ENCODE measurements at regions not wholly inside any gene's neighbourhood (a gene's known extent, or its start where the extent isn't known, plus 50 kb on each side); places are given as distances from the start of the nearest gene placed in this dataset.

DNA sequence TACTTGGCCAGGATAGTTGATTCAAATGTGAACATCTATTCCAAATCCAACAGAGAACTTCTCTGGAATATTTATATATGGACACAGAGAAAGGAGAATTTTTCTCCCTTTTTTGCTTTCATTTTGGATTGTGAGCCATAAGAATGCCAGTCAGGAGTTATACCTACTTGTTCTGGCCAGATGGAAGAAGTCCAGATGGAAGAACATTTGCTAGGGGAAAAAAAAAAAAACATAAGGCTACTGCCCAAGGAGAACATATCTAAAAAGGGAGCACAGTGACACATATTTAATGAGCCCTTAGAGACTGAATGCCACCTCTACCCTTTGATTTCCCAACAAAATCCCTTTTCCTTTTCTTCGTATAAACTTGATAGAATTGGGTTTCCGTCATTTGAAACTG, 61.7 kb upstream of the PPP2R2B start:
- H3K27ac ChIP-seq (ENCODE audit: low read depth, low read length) = no peak overlapping the region
- no peaks in the 10 kb centered on the region for H3K9me3 ChIP-seq (ENCODE audit: control insufficient read depth in 2 of 3, low read length in 3 of 3)
- Mint-ChIP-seq H3K4me1 (no peaks in the 10 kb centered on the region), H3K4me3 (no peak overlapping the region), H3K27me3 (peaks cover 0 to 6% (median 0%) of the 10 kb centered on the region in 5 donors), H3K36me3 (no peaks in the 10 kb centered on the region), H3K27ac (no peak overlapping the region), H3K9me3 (no peaks in the 10 kb centered on the region)
- ATAC-seq = no peak
- CTCF ChIA-PET = interaction anchor here (1.1 kb wide), 1 partner anchor 10 kb away, joined by 3 read pairs; no protein-coding TSS in a partner anchor
- POLR2A ChIA-PET = no interaction called here
- DNase-seq = no peak
- no peaks in the 10 kb centered on the region for H3K4me1 ChIP-seq (ENCODE audit: control insufficient read depth in 2 of 2, insufficient read depth in 2 of 2, low read length in 2 of 2)
- no peak overlapping the region for H3K4me3 ChIP-seq (ENCODE audit: low read length)
- intact Hi-C loops (cut with micrococcal nuclease) = no loop called here
- no peaks in the 10 kb centered on the region for H3K27me3 ChIP-seq (ENCODE audit: control insufficient read depth in 2 of 2, insufficient read depth in 2 of 2, low read length in 2 of 2)
- H3K36me3 ChIP-seq (ENCODE audit: control insufficient read depth in 2 of 3, insufficient read depth in 3 of 3, low read length in 3 of 3) = no peaks in the 10 kb centered on the region

DNA sequence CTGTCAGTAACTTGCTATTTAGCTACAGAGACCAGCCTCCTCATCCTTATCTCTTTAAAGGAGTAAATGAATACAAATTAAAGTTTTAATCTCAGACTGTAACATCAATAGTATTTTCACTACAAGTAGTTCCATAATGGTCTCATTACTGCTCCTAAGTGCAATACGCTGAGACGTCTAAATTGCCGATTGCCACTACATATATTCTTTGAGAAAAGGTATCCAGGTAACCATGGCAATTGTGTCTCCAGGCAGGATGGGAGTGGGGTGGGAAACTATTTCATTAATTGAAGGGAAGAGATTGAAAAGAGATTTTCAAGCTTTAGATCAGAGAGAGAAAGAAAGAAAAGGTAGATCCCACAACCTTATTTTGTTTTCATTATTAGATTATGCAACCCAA, 65.5 kb upstream of the PPP2R2B start:
- no peaks in the 10 kb centered on the region for H3K36me3 ChIP-seq (ENCODE audit: control insufficient read depth in 2 of 3, insufficient read depth in 3 of 3, low read length in 3 of 3)
- intact Hi-C loops (cut with micrococcal nuclease) = no loop called here
- Mint-ChIP-seq H3K4me1 (peaks cover 0 to 7% (median 0%) of the 10 kb centered on the region in 7 donors), H3K36me3 (no peaks in the 10 kb centered on the region), H3K9me3 (peaks cover 0 to 2% (median 0%) of the 10 kb centered on the region in 11 donors), H3K27me3 (peaks cover 0 to 6% (median 0%) of the 10 kb centered on the region in 5 donors), H3K27ac (no peak overlapping the region), H3K4me3 (no peak overlapping the region)
- ChIA-PET POLR2A (no interaction called here), CTCF (no interaction called here)
- no peak for ATAC-seq
- H3K27ac ChIP-seq (ENCODE audit: low read depth, low read length) = no peak overlapping the region
- DNase-seq = no peak
- no peaks in the 10 kb centered on the region for H3K9me3 ChIP-seq (ENCODE audit: control insufficient read depth in 2 of 3, low read length in 3 of 3)
- H3K4me3 ChIP-seq (ENCODE audit: low read length) = no peak overlapping the region
- H3K27me3 ChIP-seq (ENCODE audit: control insufficient read depth in 2 of 2, insufficient read depth in 2 of 2, low read length in 2 of 2) = no peaks in the 10 kb centered on the region
- H3K4me1 ChIP-seq (ENCODE audit: control insufficient read depth in 2 of 2, insufficient read depth in 2 of 2, low read length in 2 of 2) = no peaks in the 10 kb centered on the region

- Mint-ChIP-seq H3K27ac (no peak overlapping the region), H3K4me1 (peaks cover 0 to 7% (median 0%) of the 10 kb centered on the region in 7 donors), H3K27me3 (peaks cover 0 to 6% (median 0%) of the 10 kb centered on the region in 5 donors), H3K9me3 (peaks cover 0 to 2% (median 0%) of the 10 kb centered on the region in 11 donors), H3K36me3 (no peaks in the 10 kb centered on the region), H3K4me3 (no peak overlapping the region)
- ATAC-seq = no peak
- DNase-seq = no peak
- intact Hi-C loops (cut with micrococcal nuclease) = loop anchor here in 1 of 2 donors (5.0 kb wide), 1 partner anchor 403 kb away; no protein-coding TSS in a partner anchor
- Histone ChIP-seq H3K4me1 (ENCODE audit: control insufficient read depth in 2 of 2, insufficient read depth in 2 of 2, low read length in 2 of 2) (no peaks in the 10 kb centered on the region), H3K9me3 (ENCODE audit: control insufficient read depth in 2 of 3, low read length in 3 of 3) (no peaks in the 10 kb centered on the region), H3K27ac (ENCODE audit: low read depth, low read length) (no peak overlapping the region), H3K27me3 (ENCODE audit: control insufficient read depth in 2 of 2, insufficient read depth in 2 of 2, low read length in 2 of 2) (no peaks in the 10 kb centered on the region), H3K36me3 (ENCODE audit: control insufficient read depth in 2 of 3, insufficient read depth in 3 of 3, low read length in 3 of 3) (no peaks in the 10 kb centered on the region), H3K4me3 (ENCODE audit: low read length) (no peak overlapping the region)
- CTCF ChIA-PET = interaction anchor here (0.6 kb wide), 1 partner anchor 19 kb away, joined by 3 read pairs; no protein-coding TSS in a partner anchor
- POLR2A ChIA-PET = no interaction called here
These were observed 66.4 kb upstream of the PPP2R2B start for GRCh38 chr5:146944764-146945616.

DNA sequence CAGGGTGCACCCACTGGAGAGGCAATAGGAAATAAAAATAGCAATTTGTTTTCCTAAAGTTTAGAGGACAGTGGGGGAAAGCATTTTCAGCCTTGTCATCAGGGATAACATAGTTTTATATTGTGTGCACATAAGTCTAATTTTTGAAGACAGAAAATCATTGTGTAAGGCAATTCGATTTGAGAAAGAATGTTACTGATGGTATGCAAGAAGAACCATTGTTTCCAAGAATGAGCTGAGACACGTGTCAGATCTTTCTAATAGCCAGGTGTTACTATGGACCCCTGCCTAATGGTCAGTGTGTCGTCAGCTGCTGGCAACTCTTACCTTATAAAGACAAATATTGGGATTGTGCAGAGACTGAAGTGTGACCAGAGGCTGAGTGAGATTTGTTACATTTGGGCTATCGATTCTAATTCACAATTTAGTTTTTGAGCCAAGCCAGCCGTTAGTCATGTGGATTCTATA, 67.1 kb upstream of the PPP2R2B start:
- H3K27ac Mint-ChIP-seq = no peak overlapping the region
- no peak for DNase-seq
- H3K4me3 Mint-ChIP-seq = no peak overlapping the region

DNA sequence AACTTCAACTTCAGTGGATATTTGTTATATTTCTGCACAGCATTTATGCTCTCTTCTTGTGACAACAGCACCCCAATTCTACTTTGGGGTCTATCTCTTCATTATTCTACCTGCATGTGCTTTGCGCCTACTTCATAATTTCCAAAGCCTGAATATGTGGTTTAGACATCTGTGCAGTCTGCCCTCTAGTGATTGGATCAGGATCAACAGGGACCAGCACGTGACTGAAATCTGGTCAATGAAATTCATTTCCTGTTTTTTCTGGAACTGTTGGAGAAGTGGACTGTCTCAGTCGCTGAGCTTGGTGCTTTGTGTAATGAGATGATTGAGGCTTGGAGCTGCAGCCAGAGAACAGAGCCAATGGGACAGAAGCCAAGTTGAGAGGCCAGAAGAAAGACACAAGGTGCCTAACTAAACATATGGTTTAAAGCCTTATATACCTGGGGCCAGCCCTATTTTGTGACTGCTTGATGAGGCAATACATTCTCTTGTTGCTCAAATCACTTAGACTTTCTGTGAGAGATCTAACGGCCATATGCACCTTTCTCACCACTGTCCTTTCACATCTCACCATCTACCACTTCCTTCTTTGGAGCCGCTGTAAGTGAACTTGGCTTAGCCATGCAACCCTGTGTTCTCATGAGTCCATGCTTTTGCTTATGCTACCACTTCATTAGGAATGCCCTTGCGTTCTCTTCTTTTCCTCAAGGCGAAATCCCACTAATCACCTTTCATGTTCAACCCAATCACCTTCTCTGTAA, 68.8 kb upstream of the PPP2R2B start:
- H3K4me3 ChIP-seq (ENCODE audit: low read length) = no peak overlapping the region
- no peaks in the 10 kb centered on the region for H3K4me1 ChIP-seq (ENCODE audit: control insufficient read depth in 2 of 2, insufficient read depth in 2 of 2, low read length in 2 of 2)
- H3K9me3 ChIP-seq (ENCODE audit: control insufficient read depth in 2 of 3, low read length in 3 of 3) = no peaks in the 10 kb centered on the region
- Mint-ChIP-seq H3K4me3 (no peak overlapping the region), H3K36me3 (no peaks in the 10 kb centered on the region), H3K27me3 (peaks cover 0 to 9% (median 0%) of the 10 kb centered on the region in 5 donors), H3K4me1 (peaks cover 0 to 7% (median 0%) of the 10 kb centered on the region in 7 donors), H3K9me3 (peaks cover 0 to 2% (median 0%) of the 10 kb centered on the region in 11 donors), H3K27ac (peak overlapping the region in 1 of 9 donors; percentile 24)
- no peak overlapping the region for H3K27ac ChIP-seq (ENCODE audit: low read depth, low read length)
- intact Hi-C loops (cut with micrococcal nuclease) = loop anchor here in 1 of 2 donors (5.0 kb wide), 1 partner anchor 405 kb away; no protein-coding TSS in a partner anchor
- no peaks in the 10 kb centered on the region for H3K27me3 ChIP-seq (ENCODE audit: control insufficient read depth in 2 of 2, insufficient read depth in 2 of 2, low read length in 2 of 2)
- H3K36me3 ChIP-seq (ENCODE audit: control insufficient read depth in 2 of 3, insufficient read depth in 3 of 3, low read length in 3 of 3) = no peaks in the 10 kb centered on the region
- ChIA-PET CTCF (no interaction called here), POLR2A (no interaction called here)
- DNase-seq = peak in 1 of 9 donors; percentile 4
- ATAC-seq = peak; percentile 34

More for the DNA sequence above, 67.1 kb upstream of the PPP2R2B start:
- Mint-ChIP-seq H3K36me3 (no peaks in the 10 kb centered on the region), H3K27me3 (peaks cover 0 to 6% (median 0%) of the 10 kb centered on the region in 5 donors), H3K4me1 (peaks cover 0 to 7% (median 0%) of the 10 kb centered on the region in 7 donors), H3K9me3 (peaks cover 0 to 2% (median 0%) of the 10 kb centered on the region in 11 donors)
- Histone ChIP-seq H3K9me3 (ENCODE audit: control insufficient read depth in 2 of 3, low read length in 3 of 3) (no peaks in the 10 kb centered on the region), H3K4me3 (ENCODE audit: low read length) (no peak overlapping the region), H3K4me1 (ENCODE audit: control insufficient read depth in 2 of 2, insufficient read depth in 2 of 2, low read length in 2 of 2) (no peaks in the 10 kb centered on the region), H3K27me3 (ENCODE audit: control insufficient read depth in 2 of 2, insufficient read depth in 2 of 2, low read length in 2 of 2) (no peaks in the 10 kb centered on the region), H3K36me3 (ENCODE audit: control insufficient read depth in 2 of 3, insufficient read depth in 3 of 3, low read length in 3 of 3) (no peaks in the 10 kb centered on the region), H3K27ac (ENCODE audit: low read depth, low read length) (no peak overlapping the region)
- intact Hi-C loops (cut with micrococcal nuclease) = loop anchor here in 1 of 2 donors (5.0 kb wide), 1 partner anchor 403 kb away; no protein-coding TSS in a partner anchor
- POLR2A ChIA-PET = no interaction called here
- CTCF ChIA-PET = no interaction called here
- no peak for ATAC-seq

DNA sequence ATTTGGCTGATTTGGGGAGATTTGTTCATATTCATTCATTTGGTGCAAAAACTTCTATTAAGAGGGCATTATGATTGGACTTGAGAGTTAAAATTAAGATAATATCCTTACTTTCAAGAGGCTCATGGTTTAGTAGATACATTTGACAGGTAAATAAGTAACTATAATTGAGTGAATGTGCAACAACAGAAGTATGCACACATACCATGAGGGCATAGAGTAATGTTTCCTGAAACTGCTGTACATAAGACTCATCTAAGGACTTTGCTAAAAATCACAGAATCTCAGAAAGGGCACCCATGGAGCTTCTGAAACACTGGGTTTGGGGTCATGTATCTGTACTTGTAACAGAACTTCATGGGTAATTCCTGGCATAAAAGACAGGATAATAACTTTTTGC, 70.1 kb upstream of the PPP2R2B start:
- H3K27me3 ChIP-seq (ENCODE audit: control insufficient read depth in 2 of 2, insufficient read depth in 2 of 2, low read length in 2 of 2) = no peaks in the 10 kb centered on the region
- H3K27ac ChIP-seq (ENCODE audit: low read depth, low read length) = no peak overlapping the region
- ATAC-seq (no peak), DNase-seq (no peak)
- H3K4me1 ChIP-seq (ENCODE audit: control insufficient read depth in 2 of 2, insufficient read depth in 2 of 2, low read length in 2 of 2) = no peaks in the 10 kb centered on the region
- H3K27ac Mint-ChIP-seq = no peak overlapping the region
- no peak overlapping the region for H3K4me3 Mint-ChIP-seq
- no peaks in the 10 kb centered on the region for H3K36me3 ChIP-seq (ENCODE audit: control insufficient read depth in 2 of 3, insufficient read depth in 3 of 3, low read length in 3 of 3)
- H3K4me1 Mint-ChIP-seq = peaks cover 0 to 7% (median 0%) of the 10 kb centered on the region in 7 donors
- ChIA-PET POLR2A (no interaction called here), CTCF (no interaction called here)
- no peaks in the 10 kb centered on the region for H3K9me3 ChIP-seq (ENCODE audit: control insufficient read depth in 2 of 3, low read length in 3 of 3)
- H3K27me3 Mint-ChIP-seq = peaks cover 0 to 14% (median 0%) of the 10 kb centered on the region in 5 donors
- intact Hi-C loops (cut with micrococcal nuclease) = loop anchor here in 1 of 2 donors (5.0 kb wide), 1 partner anchor 406 kb away; no protein-coding TSS in a partner anchor
- peaks cover 0 to 2% (median 0%) of the 10 kb centered on the region in 11 donors for H3K9me3 Mint-ChIP-seq
- H3K36me3 Mint-ChIP-seq = no peaks in the 10 kb centered on the region
- no peak overlapping the region for H3K4me3 ChIP-seq (ENCODE audit: low read length)
